Left lung (tissue), 4 donors: ENCODE measurements at regions not wholly inside any gene's neighbourhood (a gene's known extent, or its start where the extent isn't known, plus 50 kb on each side); places are given as distances from the start of the nearest gene placed in this dataset.

Experiments
- ATAC-seq: fragments of 200-7000 bp; cut with Tn5 transposase; one replicate; pipeline ENCODE4 v1.9.1; 2020; ENCODE audit warnings: moderate library complexity
- DNase-seq, 4 donors: peaks; one replicate each; pipeline ENCODE4 v3.0.0-alpha.2; 2013 to 2020
- H3K27ac ChIP-seq, 2 donors: fragments of 200-600 bp; sonication (generic) in 1 of 2; one replicate each; pipeline versions ENCODE4 v1.5.0 to v1.8.0; 2020 to 2021
- H3K27me3 ChIP-seq, 2 donors: fragments of 200-600 bp; sonication (generic) in 1 of 2; one replicate each; pipeline versions ENCODE4 v1.5.0 to v1.8.0; 2020 to 2021
- H3K36me3 ChIP-seq, 2 donors: fragments of 200-600 bp; sonication (generic) in 1 of 2; one replicate each; pipeline versions ENCODE4 v1.5.0 to v1.8.0; 2020 to 2021
- H3K4me1 ChIP-seq, 2 donors: fragments of 200-600 bp; one replicate each; pipeline ENCODE4 v1.8.0; 2021
- H3K4me3 ChIP-seq, 2 donors: fragments of 200-600 bp; sonication (generic) in 1 of 2; one replicate each; pipeline versions ENCODE4 v1.5.0 to v1.8.0; 2020 to 2021; ENCODE audit warnings: mild to moderate bottlenecking in 1 of 2
- H3K9me3 ChIP-seq, 2 donors: fragments of 200-600 bp; sonication (generic) in 1 of 2; one replicate each; pipeline versions ENCODE4 v1.5.0 to v1.8.0; 2020 to 2021
- CTCF ChIP-seq, 2 donors: fragments of 200-600 bp; sonication (generic) in 1 of 2; IDR thresholded peaks; one replicate each; pipeline versions ENCODE4 v1.5.0 to v1.8.0; 2021; ENCODE audit warnings: antibody characterized with exemption in 2 of 2
- intact Hi-C, 2 donors: fragments of 100-400 bp; cut with DNase I; formaldehyde crosslinking; loops; one replicate each; pipeline versions ENCODE4 v1.11.2 to v1.14.2; 2022
- donor health status: DM: no; HTN: yes; CAD: no.
- donor health status: DM: no; HTN: no; CAD: no.

- DNase-seq: no peak
- ATAC-seq: no peak
- no peaks in the 10 kb centered on the region for H3K4me1 ChIP-seq
These were observed 57.2 kb upstream of the CACNA2D3 start for GRCh38 chr3:54065140-54065539.

GRCh38 chr3:54064486-54064885 lies 57.9 kb upstream of the CACNA2D3 start:
- TF ChIP-seq CTCF (IDR thresholded peaks at IDR 0.05): no peak
- no peak overlapping the region for H3K4me3 ChIP-seq
- no peaks in the 10 kb centered on the region for H3K27me3 ChIP-seq
- ATAC-seq: no peak
- intact Hi-C loops: no loop called here
- H3K4me1 ChIP-seq: no peaks in the 10 kb centered on the region
- no peak for DNase-seq
- no peaks in the 10 kb centered on the region for H3K36me3 ChIP-seq
- peaks cover 0 to 1% of the 10 kb centered on the region in 2 donors for H3K9me3 ChIP-seq
- no peak overlapping the region for H3K27ac ChIP-seq

More at GRCh38 chr3:54065140-54065539, 57.2 kb upstream of the CACNA2D3 start:
- Histone ChIP-seq H3K4me3 (no peak overlapping the region), H3K27ac (no peak overlapping the region), H3K27me3 (no peaks in the 10 kb centered on the region), H3K36me3 (no peaks in the 10 kb centered on the region), H3K9me3 (peaks cover 0 to 8% of the 10 kb centered on the region in 2 donors)
- intact Hi-C loops: no loop called here
- TF ChIP-seq CTCF (IDR thresholded peaks at IDR 0.05): no peak

- no peak for DNase-seq
- H3K27me3 ChIP-seq: no peaks in the 10 kb centered on the region
- no peaks in the 10 kb centered on the region for H3K9me3 ChIP-seq
- H3K27ac ChIP-seq: no peak overlapping the region
- no peak for ATAC-seq
- H3K4me1 ChIP-seq: no peaks in the 10 kb centered on the region
- intact Hi-C loops: no loop called here
- TF ChIP-seq CTCF (IDR thresholded peaks at IDR 0.05): no peak
- H3K4me3 ChIP-seq: no peak overlapping the region
- H3K36me3 ChIP-seq: no peaks in the 10 kb centered on the region
These were observed 59.8 kb upstream of the CACNA2D3 start for GRCh38 chr3:54062546-54062945.

DNA sequence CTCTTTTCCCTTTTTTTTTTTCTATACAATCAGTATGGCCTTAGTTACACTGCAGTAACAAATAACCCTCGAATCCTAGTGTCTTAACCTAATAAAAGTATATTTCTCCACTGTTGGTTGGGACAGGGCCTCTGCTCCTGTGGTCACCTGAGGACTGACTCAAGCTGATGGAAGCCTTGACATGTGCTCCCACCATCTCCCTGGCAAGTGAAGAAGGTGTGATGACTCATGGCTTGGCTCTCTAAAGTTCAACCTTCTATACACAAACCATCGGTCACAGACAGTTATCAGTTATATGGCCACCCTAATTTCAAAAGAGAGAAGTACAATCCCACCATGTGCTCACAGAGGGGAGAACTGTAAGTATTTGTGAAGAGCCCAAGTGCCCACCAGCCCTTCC lies 65.8 kb upstream of the CACNA2D3 start:
- Histone ChIP-seq H3K4me1 (no peaks in the 10 kb centered on the region), H3K36me3 (no peaks in the 10 kb centered on the region), H3K27me3 (no peaks in the 10 kb centered on the region), H3K27ac (no peak overlapping the region), H3K4me3 (no peak overlapping the region), H3K9me3 (no peaks in the 10 kb centered on the region)
- intact Hi-C loops: no loop called here
- no peak for ATAC-seq
- no peak for DNase-seq
- no peak for TF ChIP-seq CTCF (IDR thresholded peaks at IDR 0.05)

- H3K27me3 ChIP-seq: no peaks in the 10 kb centered on the region
- ATAC-seq (peak; percentile 83), DNase-seq (no peak)
- no peaks in the 10 kb centered on the region for H3K9me3 ChIP-seq
- no peaks in the 10 kb centered on the region for H3K36me3 ChIP-seq
- TF ChIP-seq CTCF (IDR thresholded peaks at IDR 0.05): no peak
- peak overlapping the region; percentile 33 to 47 for H3K27ac ChIP-seq
- no peak overlapping the region for H3K4me3 ChIP-seq
- intact Hi-C loops: no loop called here
- H3K4me1 ChIP-seq: no peaks in the 10 kb centered on the region
These were observed 68.5 kb upstream of the CACNA2D3 start for GRCh38 chr3:54053882-54054281.
